ENCODE measurements at regions not wholly inside any gene's neighbourhood (a gene's known extent, or its start where the extent isn't known, plus 50 kb on each side); places are given as distances from the start of the nearest gene placed in this dataset.

GRCh38 chr5:13189532-13189931, 755.0 kb downstream of the DNAH5 start:
- no peaks in the 10 kb centered on the region for H3K36me3 ChIP-seq (ENCODE audit: control insufficient read depth, insufficient read depth, low read length)
- no peaks in the 10 kb centered on the region for H3K4me1 ChIP-seq (ENCODE audit: control insufficient read depth, insufficient read depth, low read length)
- H3K27me3 ChIP-seq (ENCODE audit: control insufficient read depth, insufficient read depth, low read length): no peaks in the 10 kb centered on the region
- no peak overlapping the region for H3K27ac ChIP-seq (ENCODE audit: low read depth, low read length)
- H3K9me3 ChIP-seq (ENCODE audit: control insufficient read depth, insufficient read depth, low read depth, low read length): no peaks in the 10 kb centered on the region
- H3K4me3 ChIP-seq (ENCODE audit: low read depth, low read length): no peak overlapping the region
- H3K9ac ChIP-seq (ENCODE audit: low read length): no peak overlapping the region

GRCh38 chr5:13188371-13188770, 756.1 kb downstream of the DNAH5 start:
- H3K27ac ChIP-seq (ENCODE audit: low read depth, low read length): no peak overlapping the region
- no peaks in the 10 kb centered on the region for H3K36me3 ChIP-seq (ENCODE audit: control insufficient read depth, insufficient read depth, low read length)
- H3K4me3 ChIP-seq (ENCODE audit: low read depth, low read length): no peak overlapping the region
- no peaks in the 10 kb centered on the region for H3K4me1 ChIP-seq (ENCODE audit: control insufficient read depth, insufficient read depth, low read length)
- no peaks in the 10 kb centered on the region for H3K27me3 ChIP-seq (ENCODE audit: control insufficient read depth, insufficient read depth, low read length)
- no peak overlapping the region for H3K9ac ChIP-seq (ENCODE audit: low read length)
- H3K9me3 ChIP-seq (ENCODE audit: control insufficient read depth, insufficient read depth, low read depth, low read length): no peaks in the 10 kb centered on the region

DNA sequence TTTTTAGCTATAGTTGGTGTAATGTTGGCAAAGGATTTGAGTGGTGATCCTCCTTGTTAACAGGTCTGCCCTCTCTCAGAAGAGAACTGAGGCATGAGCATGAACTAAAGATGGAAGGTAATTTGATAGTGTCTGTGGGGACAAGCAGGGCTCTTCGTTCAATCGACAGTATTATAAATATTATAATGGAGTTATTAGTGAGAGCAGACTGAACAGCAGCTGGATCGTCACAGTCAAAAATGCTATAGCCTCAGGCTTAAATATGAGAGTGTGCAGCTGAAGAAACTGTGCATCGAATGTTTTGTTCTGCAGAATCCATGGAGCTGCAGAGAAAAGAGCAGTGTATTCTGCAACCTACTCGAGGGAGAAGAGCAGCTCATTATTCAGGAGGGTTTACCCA, 757.3 kb downstream of the DNAH5 start:
- Histone ChIP-seq H3K27ac (ENCODE audit: low read depth, low read length) (no peak overlapping the region), H3K9ac (ENCODE audit: low read length) (no peak overlapping the region), H3K36me3 (ENCODE audit: control insufficient read depth, insufficient read depth, low read length) (no peaks in the 10 kb centered on the region), H3K4me3 (ENCODE audit: low read depth, low read length) (no peak overlapping the region), H3K4me1 (ENCODE audit: control insufficient read depth, insufficient read depth, low read length) (no peaks in the 10 kb centered on the region), H3K27me3 (ENCODE audit: control insufficient read depth, insufficient read depth, low read length) (no peaks in the 10 kb centered on the region), H3K9me3 (ENCODE audit: control insufficient read depth, insufficient read depth, low read depth, low read length) (no peaks in the 10 kb centered on the region)

DNA sequence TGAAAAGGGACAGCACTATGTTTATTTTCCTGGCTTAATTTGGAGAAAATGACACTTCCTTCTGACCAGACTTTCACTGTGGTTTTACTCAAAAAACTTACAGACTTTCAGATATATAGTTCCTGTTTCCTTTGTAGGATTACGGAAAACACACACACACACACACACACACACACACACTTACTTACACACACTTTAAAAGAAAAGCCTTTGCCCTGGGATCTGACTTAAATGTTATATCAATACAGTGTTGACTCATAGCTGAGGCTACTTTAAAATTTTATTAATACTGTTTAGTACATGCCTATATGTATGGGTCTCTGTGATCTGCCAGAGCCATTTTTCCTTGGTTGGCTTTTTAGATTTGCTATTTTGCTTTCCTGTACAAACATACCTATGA, 758.3 kb downstream of the DNAH5 start:
- no peak overlapping the region for H3K9ac ChIP-seq (ENCODE audit: low read length)
- no peak overlapping the region for H3K4me3 ChIP-seq (ENCODE audit: low read depth, low read length)
- H3K27me3 ChIP-seq (ENCODE audit: control insufficient read depth, insufficient read depth, low read length): no peaks in the 10 kb centered on the region
- H3K27ac ChIP-seq (ENCODE audit: low read depth, low read length): no peak overlapping the region
- H3K4me1 ChIP-seq (ENCODE audit: control insufficient read depth, insufficient read depth, low read length): no peaks in the 10 kb centered on the region
- no peaks in the 10 kb centered on the region for H3K9me3 ChIP-seq (ENCODE audit: control insufficient read depth, insufficient read depth, low read depth, low read length)
- no peaks in the 10 kb centered on the region for H3K36me3 ChIP-seq (ENCODE audit: control insufficient read depth, insufficient read depth, low read length)

- Histone ChIP-seq H3K9ac (ENCODE audit: low read length) (no peak overlapping the region), H3K4me1 (ENCODE audit: control insufficient read depth, insufficient read depth, low read length) (no peaks in the 10 kb centered on the region), H3K36me3 (ENCODE audit: control insufficient read depth, insufficient read depth, low read length) (no peaks in the 10 kb centered on the region), H3K27me3 (ENCODE audit: control insufficient read depth, insufficient read depth, low read length) (no peaks in the 10 kb centered on the region), H3K4me3 (ENCODE audit: low read depth, low read length) (no peak overlapping the region), H3K9me3 (ENCODE audit: control insufficient read depth, insufficient read depth, low read depth, low read length) (no peaks in the 10 kb centered on the region), H3K27ac (ENCODE audit: low read depth, low read length) (no peak overlapping the region)
These were observed 764.9 kb downstream of the DNAH5 start for GRCh38 chr5:13179407-13180087.

GRCh38 chr5:13143630-13144029, 800.9 kb downstream of the DNAH5 start:
- H3K4me1 ChIP-seq (ENCODE audit: control insufficient read depth, insufficient read depth, low read length): no peaks in the 10 kb centered on the region
- no peaks in the 10 kb centered on the region for H3K9me3 ChIP-seq (ENCODE audit: control insufficient read depth, insufficient read depth, low read depth, low read length)
- no peak overlapping the region for H3K4me3 ChIP-seq (ENCODE audit: low read depth, low read length)
- no peaks in the 10 kb centered on the region for H3K27me3 ChIP-seq (ENCODE audit: control insufficient read depth, insufficient read depth, low read length)
- H3K27ac ChIP-seq (ENCODE audit: low read depth, low read length): no peak overlapping the region
- H3K36me3 ChIP-seq (ENCODE audit: control insufficient read depth, insufficient read depth, low read length): no peaks in the 10 kb centered on the region
- no peak overlapping the region for H3K9ac ChIP-seq (ENCODE audit: low read length)

- Histone ChIP-seq H3K27ac (ENCODE audit: low read depth, low read length) (no peak overlapping the region), H3K36me3 (ENCODE audit: control insufficient read depth, insufficient read depth, low read length) (no peaks in the 10 kb centered on the region), H3K4me1 (ENCODE audit: control insufficient read depth, insufficient read depth, low read length) (no peaks in the 10 kb centered on the region), H3K9ac (ENCODE audit: low read length) (no peak overlapping the region), H3K4me3 (ENCODE audit: low read depth, low read length) (no peak overlapping the region), H3K27me3 (ENCODE audit: control insufficient read depth, insufficient read depth, low read length) (no peaks in the 10 kb centered on the region), H3K9me3 (ENCODE audit: control insufficient read depth, insufficient read depth, low read depth, low read length) (no peaks in the 10 kb centered on the region)
These were observed 801.3 kb downstream of the DNAH5 start for GRCh38 chr5:13143214-13143613.

- Histone ChIP-seq H3K4me1 (ENCODE audit: control insufficient read depth, insufficient read depth, low read length) (peaks cover 3% of the 10 kb centered on the region; the same call in 1 of the 2 replicates), H3K9ac (ENCODE audit: low read length) (no peak overlapping the region), H3K27ac (ENCODE audit: low read depth, low read length) (no peak overlapping the region), H3K4me3 (ENCODE audit: low read depth, low read length) (no peak overlapping the region), H3K9me3 (ENCODE audit: control insufficient read depth, insufficient read depth, low read depth, low read length) (peaks cover 2% of the 10 kb centered on the region; the same call in 1 of the 2 replicates), H3K36me3 (ENCODE audit: control insufficient read depth, insufficient read depth, low read length) (no peaks in the 10 kb centered on the region), H3K27me3 (ENCODE audit: control insufficient read depth, insufficient read depth, low read length) (no peaks in the 10 kb centered on the region)
These were observed 810.5 kb downstream of the DNAH5 start for GRCh38 chr5:13133951-13134350.

GRCh38 chr5:13115476-13115875, 829.0 kb downstream of the DNAH5 start:
- Histone ChIP-seq H3K4me1 (ENCODE audit: control insufficient read depth, insufficient read depth, low read length) (no peaks in the 10 kb centered on the region), H3K27me3 (ENCODE audit: control insufficient read depth, insufficient read depth, low read length) (no peaks in the 10 kb centered on the region), H3K4me3 (ENCODE audit: low read depth, low read length) (no peak overlapping the region), H3K9me3 (ENCODE audit: control insufficient read depth, insufficient read depth, low read depth, low read length) (no peaks in the 10 kb centered on the region), H3K27ac (ENCODE audit: low read depth, low read length) (no peak overlapping the region), H3K36me3 (ENCODE audit: control insufficient read depth, insufficient read depth, low read length) (no peaks in the 10 kb centered on the region), H3K9ac (ENCODE audit: low read length) (no peak overlapping the region)

- Histone ChIP-seq H3K4me1 (ENCODE audit: control insufficient read depth, insufficient read depth, low read length) (no peaks in the 10 kb centered on the region), H3K4me3 (ENCODE audit: low read depth, low read length) (no peak overlapping the region), H3K27me3 (ENCODE audit: control insufficient read depth, insufficient read depth, low read length) (no peaks in the 10 kb centered on the region), H3K9me3 (ENCODE audit: control insufficient read depth, insufficient read depth, low read depth, low read length) (no peaks in the 10 kb centered on the region), H3K36me3 (ENCODE audit: control insufficient read depth, insufficient read depth, low read length) (no peaks in the 10 kb centered on the region), H3K9ac (ENCODE audit: low read length) (no peak overlapping the region), H3K27ac (ENCODE audit: low read depth, low read length) (no peak overlapping the region)
These were observed 836.2 kb downstream of the DNAH5 start for GRCh38 chr5:13108265-13108664.

GRCh38 chr5:13107537-13107936, 837.0 kb downstream of the DNAH5 start:
- H3K27me3 ChIP-seq (ENCODE audit: control insufficient read depth, insufficient read depth, low read length): no peaks in the 10 kb centered on the region
- H3K4me3 ChIP-seq (ENCODE audit: low read depth, low read length): no peak overlapping the region
- no peaks in the 10 kb centered on the region for H3K9me3 ChIP-seq (ENCODE audit: control insufficient read depth, insufficient read depth, low read depth, low read length)
- no peak overlapping the region for H3K27ac ChIP-seq (ENCODE audit: low read depth, low read length)
- no peak overlapping the region for H3K9ac ChIP-seq (ENCODE audit: low read length)
- H3K4me1 ChIP-seq (ENCODE audit: control insufficient read depth, insufficient read depth, low read length): no peaks in the 10 kb centered on the region
- H3K36me3 ChIP-seq (ENCODE audit: control insufficient read depth, insufficient read depth, low read length): no peaks in the 10 kb centered on the region

All from HUES6 (cell line).